HL-60/S4 treated with retinoic acid at 250 ng/mL for 4 days and 3 days (cell line): ENCODE measurements at regions not wholly inside any gene's neighbourhood (a gene's known extent, or its start where the extent isn't known, plus 50 kb on each side); places are given as distances from the start of the nearest gene placed in this dataset.

Experiments
- in situ Hi-C: fragments of 300-500 bp; cut with MboI; formaldehyde crosslinking; loops from 2 replicates; pipeline ENCODE4 v1.7.0; 2022; ENCODE audit warnings: low sequenced_read_pairs

DNA sequence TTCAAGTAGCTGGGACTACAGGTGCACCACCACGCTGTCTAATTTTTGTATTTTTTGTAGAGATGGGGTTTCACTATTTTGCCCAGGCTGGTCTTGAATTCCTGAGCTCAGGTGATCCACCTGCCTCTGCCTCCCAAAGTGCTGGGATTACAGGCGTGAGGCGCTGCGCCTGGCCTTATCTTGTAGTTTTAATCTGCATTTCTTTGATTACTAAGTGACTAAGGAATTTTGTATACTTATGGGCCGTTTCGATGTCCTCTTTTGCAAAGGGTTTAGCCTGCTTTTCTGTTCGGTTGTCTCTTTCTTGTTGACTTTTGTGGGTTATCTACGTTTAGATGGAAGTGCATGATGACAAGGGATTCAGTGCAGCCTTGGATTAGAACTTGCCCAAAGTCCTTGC is 500.6 kb downstream of the QKI start:
- in situ Hi-C loops = no loop called here

DNA sequence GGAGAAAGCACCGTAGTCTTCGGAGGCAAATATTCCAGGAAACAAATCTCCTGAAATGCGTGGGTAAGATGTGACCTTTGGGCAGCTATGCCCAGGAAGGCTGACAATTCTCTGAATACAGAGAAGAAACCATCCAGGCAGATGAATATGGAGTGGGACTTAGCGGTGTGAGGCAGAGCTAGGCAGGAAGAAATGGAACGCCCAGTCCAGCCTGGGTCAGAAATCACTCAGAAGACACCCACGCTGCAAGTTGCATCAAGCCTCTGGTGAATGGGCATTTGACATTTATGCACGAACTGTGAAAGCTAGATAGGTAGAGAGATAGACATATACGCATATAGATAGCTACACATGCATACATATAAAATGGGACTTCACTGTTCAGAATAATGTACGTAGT is 498.5 kb downstream of the QKI start:
- in situ Hi-C loops = no loop called here

DNA sequence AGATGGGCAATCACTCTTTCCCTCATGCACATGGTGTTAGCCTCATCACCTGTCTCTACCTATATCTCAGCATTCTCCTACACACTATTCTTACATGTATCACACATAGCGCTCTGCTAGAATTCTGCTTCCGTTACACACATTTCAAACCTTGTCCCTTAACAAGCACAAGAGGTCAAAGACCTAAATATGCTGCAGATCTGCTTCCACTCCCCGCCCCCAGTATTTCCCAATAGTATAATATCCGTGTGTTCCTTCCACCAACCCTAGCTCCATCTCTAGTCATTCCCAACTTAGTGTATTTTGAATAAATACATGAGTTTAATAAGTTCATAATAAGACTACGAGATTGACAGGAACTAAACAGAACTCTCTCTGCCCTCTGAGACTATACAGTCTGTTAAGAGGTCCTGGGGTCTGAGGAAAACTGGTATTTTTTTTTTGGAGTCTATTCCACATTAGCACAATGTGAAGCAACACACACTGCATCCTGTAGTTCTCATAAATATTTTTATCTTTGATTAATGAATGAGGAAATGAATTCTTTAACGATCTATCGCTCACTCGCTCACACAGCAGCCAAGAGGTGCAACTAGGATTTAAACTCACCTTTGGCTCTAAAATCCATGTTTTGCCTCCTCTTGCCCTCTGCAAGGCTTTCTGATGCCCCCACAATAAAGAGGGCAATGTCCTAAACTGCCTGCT is 491.6 kb downstream of the QKI start:
- in situ Hi-C loops = no loop called here

DNA sequence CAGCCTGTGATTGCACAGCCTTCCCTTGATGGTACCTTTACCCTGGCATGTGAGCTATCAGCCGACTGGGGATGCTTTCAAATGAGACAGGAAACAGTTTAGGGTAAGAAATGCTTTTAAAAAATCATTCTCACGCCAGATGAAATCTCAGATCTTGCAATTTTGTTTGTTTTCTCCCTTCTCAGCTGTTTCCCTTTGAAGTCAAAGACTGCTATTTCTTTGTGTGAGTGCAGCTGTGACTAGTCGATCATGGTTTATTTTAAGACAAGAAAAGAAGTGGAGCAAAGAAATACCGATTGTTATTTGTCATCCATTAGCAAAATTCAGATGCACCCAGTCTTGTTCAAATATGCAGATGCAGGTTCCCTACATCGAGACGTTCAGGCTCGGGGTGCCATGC is 489.7 kb downstream of the QKI start:
- in situ Hi-C loops = no loop called here

DNA sequence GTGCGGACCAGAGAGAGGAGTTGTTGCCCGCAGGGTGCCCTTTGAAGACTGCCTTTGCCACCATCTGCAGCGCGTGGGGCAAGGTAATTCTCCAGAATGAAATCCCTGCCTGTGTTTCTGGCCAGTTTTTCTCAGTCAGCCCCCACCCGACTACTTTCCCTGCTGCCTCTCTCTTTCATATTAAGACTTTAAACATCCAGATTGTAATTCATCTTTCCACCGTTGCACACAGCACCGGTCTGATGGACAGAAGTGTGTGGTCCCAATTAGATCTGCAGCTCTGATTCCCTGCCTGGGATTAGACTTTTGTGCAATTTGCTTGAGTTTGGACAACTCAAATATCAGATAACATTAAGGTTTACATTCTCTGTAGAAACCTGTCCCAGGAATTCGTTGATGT is 489.0 kb downstream of the QKI start:
- in situ Hi-C loops = no loop called here

DNA sequence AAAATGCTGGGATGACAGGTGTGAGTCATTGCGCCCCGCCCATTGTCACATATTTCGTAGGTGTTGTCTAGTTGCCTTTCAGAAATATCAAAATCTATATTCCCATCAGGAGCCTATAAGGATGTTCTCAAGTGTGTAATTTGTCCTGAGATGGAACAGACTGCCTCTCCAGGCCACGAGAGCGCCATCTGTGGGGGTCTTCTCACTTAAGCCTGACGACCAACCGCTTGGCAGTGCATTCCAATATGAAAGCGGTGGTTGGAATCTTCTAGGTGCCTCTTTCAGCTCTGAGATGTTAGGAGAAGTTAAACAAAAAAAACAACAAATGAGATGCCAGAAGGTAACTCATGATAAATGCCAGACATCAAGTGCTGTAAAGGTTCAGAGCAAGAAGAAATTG is 488.5 kb downstream of the QKI start:
- in situ Hi-C loops = no loop called here

DNA sequence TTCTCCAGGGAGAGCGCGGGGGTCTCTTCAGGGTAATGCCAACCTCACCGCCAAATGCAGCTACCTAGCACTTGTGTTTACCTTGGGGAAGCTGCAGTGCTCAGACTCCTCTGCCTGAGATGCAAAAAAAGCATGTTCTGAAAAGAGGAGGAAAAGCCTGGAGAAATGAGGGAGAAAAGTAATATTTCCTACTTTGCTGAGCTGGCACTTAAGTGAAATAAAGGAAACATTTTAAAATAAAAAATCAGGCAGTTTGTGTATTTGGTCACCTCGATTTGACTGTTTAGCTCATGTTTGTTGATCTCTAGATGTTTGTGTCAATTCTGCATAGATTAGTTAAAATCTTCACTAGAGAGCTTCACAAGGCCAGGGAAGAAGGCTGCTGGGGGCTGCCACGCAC is 487.2 kb downstream of the QKI start:
- in situ Hi-C loops = no loop called here

DNA sequence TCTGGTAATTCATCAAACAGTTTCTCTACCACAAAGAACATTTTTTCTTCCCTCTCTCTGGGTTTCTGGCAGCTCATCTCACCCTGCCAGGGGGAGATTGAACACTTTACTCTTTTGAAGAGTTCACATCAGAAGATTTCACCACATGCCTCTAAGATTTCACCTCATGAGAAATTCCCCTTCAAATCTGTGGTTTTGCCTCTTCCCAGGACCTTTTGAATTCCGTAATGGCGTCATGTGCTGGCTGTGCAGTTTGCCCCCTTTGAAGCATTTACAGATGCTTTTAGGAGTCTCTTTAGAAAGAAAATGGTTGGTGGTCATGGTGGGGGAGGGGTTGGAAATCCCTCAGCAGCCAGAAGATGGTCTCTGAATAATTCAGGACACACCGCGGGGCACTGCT is 486.1 kb downstream of the QKI start:
- in situ Hi-C loops = no loop called here

DNA sequence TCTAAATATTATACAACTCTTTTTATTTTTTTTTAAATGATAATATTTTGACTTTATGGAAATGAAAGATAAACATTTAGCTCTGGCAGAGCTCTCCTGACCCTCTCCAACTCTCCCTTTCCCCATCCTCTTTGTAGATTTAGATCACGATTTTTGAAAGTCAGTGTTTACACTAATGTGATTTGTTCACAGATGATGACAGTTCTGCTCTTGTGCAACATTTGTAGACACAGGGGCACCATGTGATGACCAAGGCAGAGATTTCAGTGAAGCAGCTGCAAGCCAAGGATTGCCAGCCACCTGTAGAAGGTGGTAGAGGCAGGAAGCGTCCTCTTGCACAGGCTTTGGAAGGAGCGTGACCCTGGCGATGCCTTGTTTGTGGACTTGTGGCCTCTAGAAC is 483.2 kb downstream of the QKI start:
- in situ Hi-C loops = no loop called here

DNA sequence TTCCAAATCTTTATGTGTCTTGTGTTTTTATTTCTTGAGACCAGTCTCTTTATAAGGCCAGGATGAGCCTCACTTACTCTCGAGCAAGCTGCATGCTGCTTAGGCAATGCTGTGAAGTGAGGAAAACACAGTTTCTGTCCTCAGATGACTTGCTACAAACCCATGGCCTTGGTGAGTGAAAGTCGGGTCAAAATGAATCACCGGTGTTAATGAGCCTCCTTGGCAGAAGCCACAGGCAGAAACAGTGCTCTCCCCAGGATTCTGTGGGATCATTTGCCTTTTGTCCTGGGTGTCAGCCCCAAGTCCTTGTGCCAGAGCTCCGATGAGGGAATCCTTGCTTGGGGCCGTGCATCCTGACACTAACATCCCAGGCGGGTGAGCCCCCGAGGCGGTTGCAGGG is 482.5 kb downstream of the QKI start:
- in situ Hi-C loops = no loop called here

DNA sequence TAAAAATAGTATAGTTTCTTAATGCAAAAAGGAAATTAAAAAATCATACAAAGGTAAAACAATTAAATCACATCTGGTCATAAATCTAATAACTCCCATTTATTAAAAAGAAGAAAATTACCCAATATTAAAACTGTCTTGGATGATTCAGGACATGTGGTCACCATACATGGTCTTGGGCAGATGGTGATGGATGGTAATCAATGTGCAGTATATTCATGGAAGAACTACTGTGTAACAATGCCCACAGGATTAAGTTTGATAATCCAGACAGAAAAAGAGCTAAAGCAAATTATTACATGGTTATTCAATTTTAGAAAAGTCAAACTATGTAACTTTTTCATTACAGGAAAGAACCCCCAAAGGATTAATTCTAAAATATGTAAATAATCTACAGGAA is 480.6 kb downstream of the QKI start:
- in situ Hi-C loops = no loop called here

DNA sequence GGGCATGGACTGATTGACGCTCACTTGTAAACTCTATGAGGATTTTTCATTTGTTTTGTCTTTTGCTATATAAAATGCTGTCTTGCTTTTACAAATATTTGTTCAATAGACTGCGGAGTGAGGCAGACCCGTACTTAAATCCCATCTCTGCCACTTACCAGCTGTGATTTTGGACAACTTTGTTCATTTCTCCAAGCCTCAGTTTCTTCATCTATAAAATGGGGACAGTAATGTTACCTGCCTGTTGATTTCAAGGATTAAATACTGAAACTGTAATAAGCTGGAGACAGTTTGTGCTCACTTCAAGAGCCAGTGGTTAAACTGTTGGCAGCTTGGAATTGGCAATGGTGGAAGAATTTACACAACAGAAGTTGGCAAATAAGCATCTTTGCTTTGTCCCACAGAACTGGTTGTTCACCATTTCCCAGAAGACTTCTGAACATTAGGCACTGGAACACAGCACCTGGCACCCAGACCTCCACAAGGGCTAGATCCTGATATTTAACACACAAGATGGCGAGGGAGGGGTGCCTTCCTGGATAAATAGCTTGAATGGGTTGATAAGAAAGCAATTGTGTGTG is 479.2 kb downstream of the QKI start:
- in situ Hi-C loops = no loop called here

DNA sequence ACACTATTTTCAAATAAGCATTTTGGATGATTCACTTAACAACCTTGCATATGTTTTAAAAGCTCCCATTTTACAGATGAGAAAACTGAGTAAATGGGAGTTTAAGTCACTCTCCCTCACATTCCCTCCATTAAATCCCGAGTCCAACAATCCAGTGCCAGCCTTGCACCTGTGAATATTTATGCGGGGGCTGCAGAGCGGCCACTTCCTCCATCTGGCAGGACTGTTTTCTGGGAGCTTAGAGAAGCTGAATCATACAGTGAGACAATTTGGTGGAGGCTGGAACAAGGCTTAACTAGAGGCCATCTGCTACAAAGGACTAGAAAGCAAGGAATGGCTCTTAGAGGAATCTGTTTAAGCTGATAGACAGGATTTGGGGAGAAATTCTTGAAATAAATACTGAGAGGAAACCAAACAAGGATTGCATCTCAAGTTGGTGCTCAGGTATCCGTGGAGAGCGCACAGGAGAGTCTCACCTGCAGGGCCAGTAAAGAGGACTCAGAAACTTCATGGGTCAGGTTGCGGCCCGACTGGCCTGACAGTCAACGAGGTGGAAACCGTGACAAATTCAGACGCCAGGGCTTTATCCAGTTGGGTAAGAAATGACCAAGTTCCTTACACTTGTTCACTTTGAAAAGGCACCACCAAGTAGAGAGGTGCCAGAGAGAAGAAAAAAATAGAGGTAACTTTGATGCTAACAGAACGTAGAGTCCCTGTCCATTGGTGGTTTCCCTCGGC is 478.5 kb downstream of the QKI start:
- in situ Hi-C loops = no loop called here

DNA sequence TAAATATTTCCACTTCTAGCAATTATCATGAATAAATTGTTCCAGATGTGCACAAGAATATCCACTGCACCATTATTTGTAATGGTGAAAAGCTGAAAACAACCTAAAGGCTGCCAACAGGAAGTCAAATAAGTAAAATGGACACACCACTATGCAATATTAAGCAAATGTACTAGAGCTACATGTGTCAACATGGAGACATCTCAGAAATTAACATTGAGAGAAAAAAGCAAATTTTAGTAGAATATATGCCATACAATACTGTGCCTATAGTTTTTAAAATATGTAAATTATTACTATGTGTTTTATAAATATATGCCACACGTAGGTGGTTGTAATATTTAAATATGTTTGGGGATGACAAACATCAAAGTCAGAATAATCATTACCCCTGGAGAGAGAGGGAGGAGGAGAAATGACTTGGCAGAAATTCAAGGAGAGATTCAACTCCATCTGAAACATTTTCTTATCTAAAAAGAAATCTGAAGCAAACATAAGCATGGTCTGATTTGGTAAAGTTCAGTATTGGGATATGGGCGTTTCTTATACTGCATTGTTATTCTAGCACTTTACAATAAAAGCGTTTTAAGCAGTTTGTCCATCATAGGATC is 475.5 kb downstream of the QKI start:
- in situ Hi-C loops = no loop called here

DNA sequence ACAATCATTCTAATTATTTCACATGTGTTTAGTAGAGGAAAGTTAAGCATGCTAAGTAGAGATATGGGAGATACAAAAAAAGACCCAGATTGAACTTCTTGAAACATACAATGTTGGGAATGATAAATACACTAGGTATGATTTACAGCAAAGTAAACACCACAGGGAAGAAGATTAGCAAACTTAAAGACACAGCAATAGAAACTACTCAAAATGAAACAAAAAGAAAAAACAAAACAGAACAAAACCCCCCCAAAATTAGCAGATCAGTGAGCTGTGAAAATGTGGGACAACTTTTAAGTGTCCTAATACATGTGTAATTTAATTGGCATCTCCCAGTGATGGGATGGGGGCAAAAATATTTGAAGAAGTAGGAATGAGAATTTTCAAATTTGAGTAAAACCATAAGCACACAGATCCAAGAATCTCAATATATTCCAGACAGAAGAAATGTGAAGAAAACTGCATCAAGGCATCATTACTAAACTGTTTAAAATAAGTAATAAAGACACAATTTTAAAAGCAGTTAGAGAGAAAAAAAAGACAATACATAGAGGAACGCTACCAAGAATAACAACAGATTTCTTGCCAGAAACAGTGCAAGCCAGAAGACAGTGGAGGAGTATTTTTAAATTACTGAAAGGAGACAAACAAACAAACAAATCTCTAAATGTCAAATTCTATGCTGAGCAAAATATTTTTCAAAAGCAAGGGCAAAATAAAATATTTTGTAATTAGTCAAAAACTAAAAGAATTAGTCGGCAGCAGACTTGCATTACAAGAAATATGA is 473.7 kb downstream of the QKI start:
- in situ Hi-C loops = no loop called here

DNA sequence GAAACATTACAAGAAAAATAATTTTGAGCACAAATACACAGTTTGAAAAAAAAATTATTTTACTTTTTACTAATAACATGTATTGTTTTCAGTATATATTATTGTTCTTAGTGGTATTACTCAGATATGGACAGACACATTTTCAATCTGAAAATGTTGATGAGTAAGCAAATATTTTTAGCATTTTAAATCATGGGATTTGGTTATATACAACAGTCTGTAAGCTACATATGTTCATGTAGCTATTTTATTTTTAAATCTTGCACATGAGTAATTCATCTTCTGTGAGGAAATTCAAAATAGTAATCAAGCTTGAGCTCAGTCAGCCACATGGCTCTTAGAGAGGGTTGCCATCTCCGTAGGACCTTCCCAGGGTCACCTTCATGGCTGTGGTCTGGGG is 471.9 kb downstream of the QKI start:
- in situ Hi-C loops = no loop called here

DNA sequence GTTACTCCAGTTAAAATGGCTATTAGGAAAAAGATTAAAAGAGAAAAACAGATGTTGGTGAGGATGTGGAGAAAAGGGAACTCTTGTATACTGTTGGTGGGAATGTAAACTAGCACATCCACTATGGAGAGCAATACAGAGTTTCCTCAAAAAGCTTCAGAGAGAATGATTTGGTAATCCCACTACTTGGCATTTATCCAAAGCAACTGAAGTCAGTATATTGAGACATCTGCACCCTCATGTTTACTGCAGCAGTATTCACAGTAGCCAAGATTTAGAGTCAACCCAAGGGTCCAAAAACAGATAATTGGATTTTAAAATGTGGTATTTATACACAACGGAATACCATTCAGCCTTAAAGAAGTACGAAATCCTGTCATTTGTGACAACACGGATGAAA is 469.5 kb downstream of the QKI start:
- in situ Hi-C loops = no loop called here

DNA sequence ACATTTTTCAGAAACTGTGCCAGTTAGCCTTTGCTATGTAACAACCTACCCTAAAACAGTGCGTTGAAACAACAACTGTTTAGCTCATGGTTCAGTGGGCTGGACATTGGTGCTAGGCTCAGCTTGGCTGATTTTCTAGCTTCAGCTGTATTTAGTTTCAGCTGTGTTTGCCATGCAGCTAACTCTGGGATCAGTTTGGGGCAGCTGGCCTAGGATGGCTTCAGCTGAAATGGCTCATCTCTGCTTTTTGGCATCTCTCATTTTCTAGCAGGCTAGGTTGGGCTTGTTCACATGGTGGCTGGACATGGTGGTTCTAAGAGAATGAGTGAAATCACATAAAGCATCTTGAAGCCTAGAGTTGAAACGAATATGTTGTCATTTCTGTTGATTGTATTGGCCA is 464.2 kb downstream of the QKI start:
- in situ Hi-C loops = no loop called here

DNA sequence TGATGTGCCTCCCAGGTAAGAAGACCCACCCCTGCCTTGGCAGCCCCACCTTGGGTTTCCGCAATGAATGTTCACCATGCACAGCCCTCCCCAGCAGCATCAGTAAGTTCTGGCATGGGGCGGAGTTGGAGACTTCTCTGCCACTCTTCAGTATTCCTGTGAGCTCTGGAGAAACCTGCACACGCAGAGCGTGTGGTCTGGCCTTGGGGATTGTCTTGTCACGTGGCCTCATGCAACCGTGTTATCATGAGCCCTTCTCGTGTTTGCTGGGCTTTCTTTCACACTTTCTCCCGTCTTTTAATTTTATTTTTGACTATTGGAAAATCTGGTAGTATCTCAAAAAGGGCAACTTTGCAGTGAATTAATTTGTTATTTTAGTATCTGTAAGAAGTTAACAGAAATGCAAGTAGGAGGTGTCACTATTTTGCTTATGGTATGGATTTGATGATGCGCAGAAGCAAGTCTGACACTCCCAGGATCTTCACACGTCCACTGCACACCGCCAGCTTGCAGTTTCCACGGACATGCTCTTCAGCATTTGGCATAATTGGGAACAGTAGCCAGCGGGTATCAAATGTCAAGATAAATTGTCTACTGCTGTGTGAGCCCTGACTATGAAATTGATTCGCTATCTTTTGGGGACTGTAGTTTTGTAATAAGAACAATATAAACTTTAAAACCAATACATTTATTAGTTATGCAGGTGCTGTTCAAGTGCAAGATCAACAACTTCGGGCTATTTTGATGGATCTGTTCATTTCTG is 463.5 kb downstream of the QKI start:
- in situ Hi-C loops = no loop called here

DNA sequence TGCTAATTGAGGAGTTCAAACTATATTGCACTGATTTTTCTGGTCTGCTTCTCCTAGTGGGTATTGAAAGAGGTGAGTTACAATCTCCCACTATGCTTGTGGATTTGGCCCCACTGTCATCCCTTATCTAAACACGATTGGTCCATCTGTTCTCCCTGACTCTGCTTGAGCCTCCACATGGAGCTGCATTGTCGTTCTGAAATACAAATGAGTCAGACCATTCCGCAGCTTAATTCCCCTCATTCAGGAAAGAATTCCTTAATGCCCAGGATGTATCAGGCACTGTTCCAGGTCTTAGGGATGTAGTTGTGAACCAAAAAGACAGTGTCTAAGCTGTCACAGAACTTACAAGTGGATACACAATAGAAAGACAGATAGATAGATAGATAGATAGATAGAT is 461.9 kb downstream of the QKI start:
- in situ Hi-C loops = no loop called here

DNA sequence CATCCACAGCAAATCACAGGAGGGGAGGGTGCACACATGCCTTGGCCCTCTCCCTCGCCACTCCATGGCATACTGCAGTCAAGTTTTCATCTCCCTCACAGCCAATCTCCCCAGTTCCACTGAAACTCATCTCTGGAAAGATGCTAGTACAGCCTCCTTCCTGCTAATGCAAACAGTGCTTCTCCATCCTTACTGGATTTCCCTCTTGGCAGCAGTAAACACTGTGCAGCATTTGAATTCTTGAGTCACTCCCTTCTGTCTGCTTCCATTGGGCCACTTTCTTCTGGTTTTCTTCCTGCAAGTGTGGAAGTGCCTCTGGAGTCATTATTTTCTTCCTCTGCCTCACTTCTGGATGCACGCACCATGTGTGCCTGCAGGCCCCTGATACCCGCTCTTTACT is 460.3 kb downstream of the QKI start:
- in situ Hi-C loops = no loop called here
